H1 (cell line): ENCODE measurements at regions not wholly inside any gene's neighbourhood (a gene's known extent, or its start where the extent isn't known, plus 50 kb on each side); places are given as distances from the start of the nearest gene placed in this dataset.

Source experiments
- CTCF ChIA-PET: fragments of 300-600 bp; sonication (Branson Sonifier 250); formaldehyde crosslinking; loops from one replicate; lab custom pipeline; 2021; ENCODE audit not compliant: partially characterized antibody; lab: Charles Lee
- POLR2A ChIA-PET: fragments of 300-600 bp; sonication (Branson Sonifier 250); formaldehyde crosslinking; loops from one replicate; lab custom pipeline; 2021; ENCODE audit warnings: inconsistent platforms; ENCODE audit not compliant: partially characterized antibody; lab: Charles Lee
- DNase-seq, 2 experiments: peaks; one replicate each; pipeline versions ENCODE4 v3.0.0 to v3.0.0-alpha.2; 2010 to 2022; ENCODE audit warnings: low spot score in 2 of 2, low read depth in 1 of 2, mixed read lengths in 1 of 2
- FAIRE-seq: peaks from 2 replicates; lab custom pipeline; 2011; peaks lifted over from hg19 to GRCh38; lab: Jason Lieb, UNC
- H2AFZ ChIP-seq: 2 replicates; pipeline ENCODE4 v1.8.1; 2012; ENCODE audit warnings: low read length, inconsistent platforms
- H2AK5ac ChIP-seq: 2 replicates; pipeline ENCODE4 v1.6.1; 2013; ENCODE audit warnings: low read depth, low read length
- H2BK120ac ChIP-seq: replicated peaks from 2 replicates; pipeline ENCODE3; 2013; ENCODE audit warnings: low read depth, low read length, inconsistent platforms
- H2BK12ac ChIP-seq: 2 replicates; pipeline ENCODE4 v1.6.1; 2013; ENCODE audit warnings: low read depth, low read length
- H2BK15ac ChIP-seq: 2 replicates; pipeline ENCODE4 v1.6.1; 2013; ENCODE audit warnings: low read length
- H2BK20ac ChIP-seq: 2 replicates; pipeline ENCODE4 v1.6.1; 2013; ENCODE audit warnings: low read length
- H2BK5ac ChIP-seq: 2 replicates; pipeline ENCODE4 v1.6.1; 2013; ENCODE audit warnings: low read depth, low read length
- H3K14ac ChIP-seq: 2 replicates; pipeline ENCODE4 v1.6.1; 2013; ENCODE audit warnings: inconsistent platforms; ENCODE audit not compliant: insufficient read length
- H3K18ac ChIP-seq: 2 replicates; pipeline ENCODE4 v1.6.1; 2013; ENCODE audit warnings: low read length; ENCODE audit errors: extremely low read depth
- H3K23ac ChIP-seq: 2 replicates; pipeline ENCODE4 v1.6.1; 2013; ENCODE audit warnings: inconsistent platforms; ENCODE audit not compliant: insufficient read length
- H3K23me2 ChIP-seq: 2 replicates; pipeline ENCODE4 v1.6.1; 2013; ENCODE audit warnings: low read depth, low read length
- H3K27ac ChIP-seq: 2 replicates; pipeline ENCODE4 v1.6.1; 2011; ENCODE audit warnings: low read depth, low read length, inconsistent platforms
- H3K27me3 ChIP-seq, 4 experiments: replicated peaks in 1 of 4; 1 replicate in 1 of 4; 2 replicates in 3 of 4; pipeline versions ENCODE4 v1.6.1 to v1.8.1; 2011 to 2013; ENCODE audit warnings: low read length in 3 of 4, mild to moderate bottlenecking in 3 of 4, inconsistent platforms in 2 of 4, mixed read lengths in 2 of 4, moderate library complexity in 1 of 4; ENCODE audit not compliant: control insufficient read depth in 3 of 4, insufficient read depth in 3 of 4; ENCODE audit errors: extremely low read depth in 1 of 4
- H3K36me3 ChIP-seq, 4 experiments: 2 replicates each; pipeline versions ENCODE4 v1.6.1 to v1.8.1; 2011 to 2013; ENCODE audit warnings: mild to moderate bottlenecking in 4 of 4, low read length in 3 of 4, moderate library complexity in 2 of 4, control low read depth in 1 of 4, inconsistent platforms in 1 of 4; ENCODE audit not compliant: insufficient read depth in 4 of 4, control insufficient read depth in 2 of 4
- H3K4ac ChIP-seq: replicated peaks from 2 replicates; pipeline ENCODE3; 2013; ENCODE audit warnings: low read length, low read depth, mixed read lengths, inconsistent platforms; ENCODE audit not compliant: insufficient read length
- H3K4me1 ChIP-seq, 4 experiments: replicated peaks in 1 of 4; 1 replicate in 1 of 4; 2 replicates in 3 of 4; pipeline versions ENCODE4 v1.6.1 to v1.8.1; 2011 to 2013; ENCODE audit warnings: low read length in 3 of 4, inconsistent platforms in 2 of 4, mixed read lengths in 1 of 4; ENCODE audit not compliant: insufficient read depth in 4 of 4, control insufficient read depth in 3 of 4
- H3K4me2 ChIP-seq, 2 experiments: 2 replicates each; pipeline versions ENCODE4 v1.6.1 to v1.8.1; 2011 to 2013; ENCODE audit warnings: low read depth in 2 of 2, low read length in 2 of 2, control low read depth in 1 of 2, inconsistent platforms in 1 of 2, mild to moderate bottlenecking in 1 of 2; ENCODE audit not compliant: insufficient read depth in 1 of 2
- H3K4me3 ChIP-seq, 4 experiments: fragments of 200-600, 300-600 bp in 1 of 4; sonication (generic), shearing (Covaris generic), sonication (Bioruptor Twin) in 1 of 4; 2 replicates each; pipeline versions ENCODE4 v1.5.1 to v1.8.1; 2011 to 2016; ENCODE audit warnings: low read length in 4 of 4, low read depth in 3 of 4, control low read depth in 2 of 4, inconsistent platforms in 2 of 4, mild to moderate bottlenecking in 2 of 4, mixed read lengths in 1 of 4, moderate library complexity in 1 of 4; ENCODE audit not compliant: insufficient read depth in 2 of 4; ENCODE audit errors: extremely low read depth in 1 of 4
- H3K56ac ChIP-seq: replicated peaks from 2 replicates; pipeline ENCODE3; 2013; ENCODE audit warnings: low read depth, mild to moderate bottlenecking, mixed read lengths, low read length, inconsistent platforms; ENCODE audit not compliant: insufficient read length
- H3K79me1 ChIP-seq: 2 replicates; pipeline ENCODE4 v1.6.1; 2013; ENCODE audit warnings: low read depth, low read length, control low read depth
- H3K79me2 ChIP-seq, 2 experiments: 2 replicates each; pipeline versions ENCODE4 v1.6.1 to v1.8.1; 2012 to 2013; ENCODE audit warnings: low read length in 2 of 2, mild to moderate bottlenecking in 2 of 2, inconsistent platforms in 1 of 2; ENCODE audit not compliant: insufficient read depth in 2 of 2, control insufficient read depth in 1 of 2
- H3K9ac ChIP-seq, 4 experiments: replicated peaks in 1 of 4; 1 replicate in 1 of 4; 2 replicates in 3 of 4; pipeline versions ENCODE4 v1.6.1 to v1.8.1; 2011 to 2013; ENCODE audit warnings: low read depth in 3 of 4, low read length in 3 of 4, control low read depth in 2 of 4, mild to moderate bottlenecking in 2 of 4, moderate library complexity in 2 of 4, inconsistent platforms in 1 of 4; ENCODE audit errors: extremely low read depth in 1 of 4
- H3K9me3 ChIP-seq, 2 experiments: 2 replicates each; pipeline versions ENCODE4 v1.6.1 to v1.8.1; 2012 to 2013; ENCODE audit warnings: mild to moderate bottlenecking in 2 of 2, moderate library complexity in 2 of 2, control low read depth in 1 of 2, inconsistent platforms in 1 of 2, low read depth in 1 of 2, low read length in 1 of 2, mixed read lengths in 1 of 2; ENCODE audit not compliant: insufficient read depth in 2 of 2
- H4K20me1 ChIP-seq, 2 experiments: replicated peaks in 1 of 2; 2 replicates each; pipeline versions ENCODE3 to v1.8.1; 2011 to 2013; ENCODE audit warnings: inconsistent platforms in 2 of 2, low read length in 2 of 2, mild to moderate bottlenecking in 1 of 2; ENCODE audit not compliant: insufficient read depth in 2 of 2, control insufficient read depth in 1 of 2
- H4K5ac ChIP-seq: 2 replicates; pipeline ENCODE4 v1.6.1; 2013; ENCODE audit warnings: low read length, low read depth, mixed read lengths, inconsistent platforms; ENCODE audit not compliant: insufficient read length
- H4K8ac ChIP-seq: 2 replicates; pipeline ENCODE4 v1.8.0; 2013; ENCODE audit warnings: mild to moderate bottlenecking, moderate library complexity, low read length, inconsistent platforms; ENCODE audit not compliant: insufficient read depth; ENCODE audit errors: extremely low read depth
- H4K91ac ChIP-seq: replicated peaks from 2 replicates; pipeline ENCODE3; 2013; ENCODE audit warnings: low read length, mixed read lengths, inconsistent platforms; ENCODE audit not compliant: insufficient read length
- E2F6 ChIP-seq: IDR thresholded peaks from 2 replicates; pipeline ENCODE4 v1.6.1; 2012; ENCODE audit warnings: inconsistent platforms
- SRF ChIP-seq: IDR thresholded peaks from 2 replicates; pipeline ENCODE4 v1.6.1; 2011; ENCODE audit warnings: mild to moderate bottlenecking, low read depth, low read length, moderate library complexity
- TCF12 ChIP-seq: IDR thresholded peaks from 2 replicates; pipeline ENCODE4 v1.6.1; 2011; ENCODE audit warnings: low read depth, mild to moderate bottlenecking, low read length
- WGBS, 2 experiments: shearing (Covaris generic) in 1 of 2; methylation state at CpG; one replicate each; pipeline versions ENCODE4 v1.1.6 to v1.1.7; 2013 to 2015; ENCODE audit warnings: low lambda C conversion rate in 2 of 2, mixed read lengths in 2 of 2, inconsistent platforms in 1 of 2, low coverage in 1 of 2, missing lambda C conversion rate in 1 of 2; ENCODE audit not compliant: insufficient replicate concordance in 2 of 2, insufficient coverage in 1 of 2, insufficient read length in 1 of 2; ENCODE audit errors: extremely low coverage in 1 of 2, missing lambda C conversion rate in 1 of 2; 5-methylcytosine and 5-hydroxymethylcytosine counted together

- no peak overlapping the region for H3K23ac ChIP-seq
- H3K36me3 ChIP-seq: no peaks in the 10 kb centered on the region
- H4K8ac ChIP-seq: no peak overlapping the region
- H2BK15ac ChIP-seq: no peak overlapping the region
- no peak overlapping the region for H2BK20ac ChIP-seq
- H3K4me1 ChIP-seq: peaks cover 0 to 3% (median 1%) of the 10 kb centered on the region in 4 experiments; a peak in 2 of 7 replicates
- H2AFZ ChIP-seq: no peak overlapping the region
- POLR2A ChIA-PET: no interaction called here
- no peak overlapping the region for H4K91ac ChIP-seq
- no peaks in the 10 kb centered on the region for H3K27me3 ChIP-seq
- H3K4me2 ChIP-seq: no peak overlapping the region
- DNase-seq (no peak), FAIRE-seq (no peak)
- H2BK120ac ChIP-seq: no peak overlapping the region
- H3K79me1 ChIP-seq: no peaks in the 10 kb centered on the region
- H3K56ac ChIP-seq: no peak overlapping the region
- H2BK5ac ChIP-seq: no peak overlapping the region
- WGBS, 2 experiments: 92% methylated on average over 6 of the region's 6 CpGs; no CpG with 5 or more reads in 1 of the 2 experiments
- no peak overlapping the region for H3K9ac ChIP-seq
- CTCF ChIA-PET: interaction anchor here (0.5 kb wide), 1 partner anchor 18 kb away, joined by 3 read pairs; no protein-coding TSS in a partner anchor
- no peak overlapping the region for H2BK12ac ChIP-seq
- H3K4ac ChIP-seq: no peak overlapping the region
- H3K18ac ChIP-seq: no peak overlapping the region
- 0 out of 4 replicates have a peak, but pooled peaks cover 0 to 4% of the 10 kb centered on the region in 2 experiments for H3K9me3 ChIP-seq
- no peak for TF ChIP-seq E2F6
- no peak for TF ChIP-seq SRF
- no peak for TF ChIP-seq TCF12
- no peak overlapping the region for H2AK5ac ChIP-seq
- H3K23me2 ChIP-seq: no peaks in the 10 kb centered on the region; the same call in 1 of the 2 replicates
- H3K14ac ChIP-seq: no peak overlapping the region
- no peak overlapping the region for H3K27ac ChIP-seq
- H3K79me2 ChIP-seq: no peaks in the 10 kb centered on the region
- H3K4me3 ChIP-seq: no peak overlapping the region
- H4K20me1 ChIP-seq: no peaks in the 10 kb centered on the region
- no peak overlapping the region for H4K5ac ChIP-seq
Observed at GRCh38 chr6:105566503-105566902, 163.6 kb upstream of the PREP start.
